Umbilical cord (tissue), 1 donor: ENCODE measurements at regions not wholly inside any gene's neighbourhood (a gene's known extent, or its start where the extent isn't known, plus 50 kb on each side); places are given as distances from the start of the nearest gene placed in this dataset.
A peak's percentile ranks its signal among the peaks of the same experiment; 100 is the strongest.

Source experiments
- DNase-seq: peaks from one replicate; pipeline ENCODE4 v3.0.0-alpha.2; 2015; ENCODE audit warnings: low spot score

DNA sequence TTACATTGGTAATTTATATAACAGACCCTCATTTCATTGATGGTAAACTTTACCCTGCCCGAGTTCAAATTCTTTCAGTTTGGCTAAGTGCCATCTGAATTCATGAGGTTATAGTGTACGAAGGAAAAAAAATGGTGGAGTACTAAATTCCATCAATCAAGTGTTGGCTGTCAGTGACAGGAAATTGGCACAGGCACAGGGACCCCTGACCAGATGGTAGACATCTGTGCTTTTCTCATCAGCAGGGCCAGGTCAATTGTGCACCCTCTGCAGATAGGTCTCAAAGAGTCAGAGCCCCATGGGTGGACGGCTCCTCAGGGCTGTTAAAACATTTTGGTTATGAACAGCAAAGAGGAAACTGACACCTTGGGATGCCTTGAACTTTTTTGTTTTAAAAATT lies 439.2 kb downstream of the SETBP1 start:
- DNase-seq = no peak

DNA sequence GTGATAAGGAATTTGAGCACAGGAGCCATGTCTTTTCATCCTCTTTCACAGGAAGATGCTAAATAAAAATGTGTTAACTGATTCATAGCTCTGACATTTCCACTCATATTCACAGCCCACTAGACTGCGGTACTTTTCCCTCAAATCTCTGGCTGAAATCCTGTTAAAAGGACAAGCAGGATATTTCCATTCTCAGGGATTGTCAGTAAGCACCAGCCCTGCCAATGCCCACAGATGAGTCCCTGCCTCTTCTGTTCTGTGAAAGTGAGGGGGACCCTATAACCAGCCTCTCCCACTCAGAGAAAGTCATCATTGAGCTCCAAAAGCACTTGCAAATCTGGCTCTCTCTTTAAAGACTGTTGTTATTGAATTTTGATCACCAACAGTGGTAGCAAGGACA lies 440.5 kb downstream of the SETBP1 start:
- no peak for DNase-seq

DNA sequence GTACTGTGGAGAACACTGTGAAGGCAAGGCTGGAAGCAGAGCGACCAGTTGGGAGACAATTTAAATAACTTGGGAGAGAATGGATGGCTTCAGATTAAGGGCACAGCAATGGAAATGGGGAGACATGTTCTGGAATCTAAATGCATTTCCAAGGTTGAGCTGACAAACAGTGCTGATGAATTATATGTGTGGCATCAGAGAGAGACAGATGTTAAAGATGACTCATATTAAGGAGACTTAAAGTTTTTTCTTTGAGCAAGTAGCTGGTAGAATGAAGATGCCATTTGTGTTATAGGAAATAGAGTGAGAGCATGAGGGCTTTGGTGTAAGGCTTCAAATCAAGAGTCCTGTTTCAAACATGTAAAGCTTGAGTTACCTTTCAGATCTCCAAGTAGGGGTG lies 441.8 kb downstream of the SETBP1 start:
- DNase-seq = no peak

DNA sequence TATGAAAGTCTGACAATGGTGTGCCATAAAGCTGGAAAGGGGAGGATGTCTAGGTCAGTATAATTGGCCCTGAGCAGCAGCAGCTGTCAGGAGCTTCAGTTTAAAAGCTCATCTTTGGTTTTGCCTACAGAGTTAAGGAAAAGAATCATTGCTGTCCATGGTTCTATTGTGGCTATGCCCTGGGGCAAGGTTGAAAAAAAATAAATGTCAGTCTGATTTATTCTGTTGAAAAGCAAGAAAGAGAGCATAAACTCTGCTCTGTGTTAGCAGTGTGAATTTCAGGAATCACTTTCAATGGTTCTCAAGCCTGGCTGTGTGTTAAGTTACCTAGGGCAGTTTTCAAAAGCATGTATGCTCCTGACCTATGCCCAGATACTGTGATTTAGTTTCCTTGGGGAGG lies 446.7 kb downstream of the SETBP1 start:
- peak; percentile 18 for DNase-seq

DNA sequence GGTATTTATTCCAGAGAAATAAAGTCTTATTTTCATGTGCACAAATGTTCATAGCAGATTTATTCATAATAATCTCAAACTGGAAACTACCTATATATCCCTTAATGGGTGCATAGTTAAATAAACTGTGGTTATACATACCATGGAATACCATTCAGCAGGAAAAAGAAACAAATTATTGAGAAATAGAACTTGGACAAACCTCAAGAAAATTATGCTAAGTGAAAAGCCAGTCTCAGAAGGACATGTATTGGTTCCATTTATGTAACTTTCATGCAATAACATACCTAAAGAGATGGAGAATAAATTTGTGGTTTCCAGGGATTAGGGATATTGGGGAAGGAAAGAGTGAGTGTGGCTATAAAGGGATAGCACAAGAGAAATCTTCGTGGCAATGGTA lies 452.6 kb downstream of the SETBP1 start:
- DNase-seq = no peak

DNA sequence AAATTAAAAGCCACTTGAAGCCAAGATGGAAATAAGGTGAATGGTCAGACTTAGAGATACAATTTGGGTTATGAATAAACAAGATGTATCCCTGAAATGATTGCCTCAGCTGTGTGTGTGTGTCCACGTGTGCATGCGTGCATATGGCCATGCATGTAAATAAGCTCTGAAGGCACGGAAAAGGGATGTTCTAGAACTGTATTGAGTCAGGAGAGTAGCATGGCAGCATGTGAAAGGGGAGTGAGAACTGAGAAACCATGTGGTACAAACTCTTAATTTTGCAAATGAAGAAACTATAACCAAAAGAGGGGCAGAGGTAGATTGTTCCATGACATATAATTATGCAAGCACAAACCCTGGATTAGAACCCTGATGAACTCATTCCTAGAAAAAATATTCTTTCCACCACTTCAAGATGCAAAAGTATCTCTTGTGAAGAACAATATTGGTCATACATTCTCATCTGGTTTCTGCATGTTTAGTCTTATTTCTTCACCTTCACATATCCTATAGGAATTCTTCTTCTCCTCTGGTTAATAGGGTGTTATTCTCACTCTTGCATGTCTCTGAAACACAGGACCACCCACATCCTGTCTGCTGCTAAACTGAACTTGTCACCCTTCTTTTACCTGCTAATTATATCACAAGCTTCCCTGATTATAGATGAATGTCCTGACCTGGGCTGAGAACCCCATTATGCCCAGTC lies 455.8 kb downstream of the SETBP1 start:
- DNase-seq = no peak

DNA sequence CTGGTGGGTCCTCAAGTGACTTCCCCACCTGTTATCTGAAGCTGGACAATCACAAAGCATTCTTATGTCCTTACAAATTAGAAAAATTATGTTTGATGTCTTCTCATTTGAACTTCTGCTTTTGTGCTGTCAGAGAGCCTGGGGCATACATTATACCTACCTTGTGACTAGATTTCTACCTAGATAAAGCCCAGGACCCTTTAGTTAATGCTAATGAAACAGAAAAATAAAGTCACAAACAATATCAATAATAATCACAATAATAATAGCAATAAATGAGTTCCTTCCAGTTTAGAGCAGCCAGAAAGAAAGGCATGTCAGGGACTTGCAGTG lies 456.4 kb downstream of the SETBP1 start:
- no peak for DNase-seq

DNA sequence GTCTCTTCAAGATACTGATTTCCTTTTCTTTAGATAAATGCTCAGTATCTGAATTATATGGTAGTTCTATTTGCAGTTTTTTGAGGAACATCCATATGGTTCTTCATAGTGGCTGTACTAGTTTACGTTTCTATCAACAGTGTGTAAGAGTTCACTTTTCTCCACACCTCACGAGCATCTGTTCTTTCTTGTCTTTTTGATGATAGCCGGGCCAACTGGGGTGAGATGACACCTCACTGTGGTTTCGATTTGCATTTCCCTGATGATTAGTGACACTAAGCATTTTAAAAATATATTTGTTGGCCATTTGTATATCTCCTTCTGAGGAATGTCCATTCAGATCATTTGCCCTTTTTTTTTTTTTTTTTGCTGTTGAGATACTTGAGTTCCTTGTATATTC lies 458.8 kb downstream of the SETBP1 start:
- DNase-seq = no peak

DNA sequence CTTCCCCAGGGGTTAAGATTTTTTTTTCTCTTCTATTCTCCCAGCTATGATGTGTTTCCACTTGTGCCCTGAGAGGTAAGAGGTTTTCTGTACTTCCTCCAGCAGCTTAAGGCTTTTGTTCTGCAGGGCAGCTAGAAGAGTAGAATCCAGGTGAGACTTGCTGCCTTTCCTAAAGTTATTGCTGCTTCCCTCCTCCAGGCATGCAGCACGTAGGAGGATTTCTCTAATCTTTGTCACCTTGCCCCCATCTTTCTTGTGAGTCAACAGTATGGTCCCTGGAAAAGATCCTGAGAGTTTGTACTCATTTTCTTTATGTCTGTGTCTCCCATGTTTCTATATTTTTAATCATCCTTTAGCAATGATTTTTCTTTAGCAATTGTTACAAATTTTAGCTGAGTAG lies 462.2 kb downstream of the SETBP1 start:
- DNase-seq = no peak

DNA sequence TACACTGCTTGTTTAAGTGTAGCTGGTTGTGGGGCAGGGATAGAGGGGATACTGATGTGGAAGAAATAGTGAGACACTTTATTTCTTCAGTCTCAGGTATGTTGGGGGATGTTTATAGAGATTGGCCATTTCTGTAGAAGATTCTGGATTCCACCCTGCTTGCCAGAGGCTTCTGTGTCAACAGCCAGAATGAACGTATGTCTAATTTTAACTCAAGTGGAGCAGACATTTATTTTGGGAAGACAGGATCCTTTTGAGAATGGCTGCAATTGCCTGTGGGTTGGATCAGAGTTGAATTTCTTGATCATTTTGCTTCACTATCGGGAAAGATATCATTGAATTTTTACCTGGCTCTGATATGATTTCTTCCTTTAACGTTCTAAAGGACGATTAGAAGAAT lies 465.6 kb upstream of the SLC14A2 start:
- DNase-seq = no peak

DNA sequence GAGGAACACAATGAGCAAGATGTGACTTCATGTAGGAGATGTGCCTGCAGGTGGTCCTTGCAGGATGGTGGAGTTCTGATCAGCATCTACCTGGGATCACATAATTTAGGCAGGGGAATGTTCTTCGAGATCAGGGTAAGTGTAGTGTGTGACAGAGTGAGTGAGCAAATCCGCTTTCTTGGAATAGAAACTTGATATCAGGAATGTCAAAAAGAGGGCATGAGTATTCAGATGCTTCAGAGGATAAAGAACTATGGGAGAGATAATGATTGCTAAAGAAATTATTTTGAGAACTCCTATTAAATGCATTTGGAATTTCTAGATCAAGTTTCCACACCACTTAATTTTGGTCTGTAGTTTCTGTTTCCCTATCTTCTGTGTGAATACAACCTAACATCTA lies 463.6 kb upstream of the SLC14A2 start:
- DNase-seq = no peak

DNA sequence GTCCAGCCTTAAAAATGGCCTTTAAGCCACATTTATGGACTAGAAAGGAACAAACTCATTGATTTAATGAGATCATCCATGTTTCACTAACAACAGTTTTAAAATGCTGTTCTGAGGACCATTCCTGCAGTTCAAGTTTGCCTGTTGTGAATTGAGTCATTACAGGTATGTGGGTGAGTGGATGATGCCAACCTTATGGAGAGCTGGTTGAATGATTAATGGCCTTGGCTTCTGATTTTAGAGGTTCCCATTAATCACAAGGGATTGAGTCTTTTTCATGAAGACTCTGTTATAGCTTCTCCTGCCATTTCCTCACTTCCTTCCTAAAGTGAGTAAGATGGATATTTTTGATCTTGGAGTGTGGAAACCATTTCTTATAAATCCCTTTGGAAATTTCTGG lies 459.8 kb upstream of the SLC14A2 start:
- DNase-seq = no peak

DNA sequence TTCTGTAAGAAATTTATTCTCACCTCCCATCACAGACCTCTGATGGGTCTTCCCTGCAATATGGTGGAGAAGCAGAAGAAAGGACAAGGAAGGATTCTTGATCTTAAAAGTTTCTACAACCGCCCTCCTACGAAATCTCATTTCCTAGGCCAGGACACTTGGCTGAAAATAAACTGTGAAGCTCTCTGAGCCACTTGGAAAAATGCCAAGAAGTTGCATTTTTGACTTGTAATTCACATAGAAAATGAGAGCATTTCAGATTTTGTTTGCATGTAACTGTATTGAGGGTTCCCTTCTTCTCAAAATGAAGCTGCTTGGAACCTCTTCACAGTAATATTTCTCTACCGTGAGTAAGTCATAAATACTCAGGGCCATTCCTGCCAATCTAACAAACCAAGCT lies 458.3 kb upstream of the SLC14A2 start:
- DNase-seq = peak; percentile 7

DNA sequence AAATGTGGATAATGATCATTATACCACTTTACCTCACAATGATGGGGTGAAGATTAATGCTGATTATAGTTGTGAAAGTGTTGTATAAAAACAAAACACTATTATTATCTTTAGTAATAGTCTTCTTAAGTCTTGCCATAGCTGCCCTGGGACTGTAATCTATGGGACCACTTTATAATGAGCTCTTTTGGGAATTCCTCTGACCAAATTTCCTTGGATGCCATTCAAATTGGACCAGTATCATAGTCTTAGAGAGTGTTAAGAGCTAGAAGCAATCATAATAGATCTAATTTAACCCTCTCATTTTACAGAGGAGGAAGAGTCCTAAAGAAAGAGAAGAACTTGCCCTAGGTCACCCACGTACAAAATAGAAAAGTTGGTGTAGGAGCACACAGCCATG lies 457.7 kb upstream of the SLC14A2 start:
- DNase-seq = no peak

DNA sequence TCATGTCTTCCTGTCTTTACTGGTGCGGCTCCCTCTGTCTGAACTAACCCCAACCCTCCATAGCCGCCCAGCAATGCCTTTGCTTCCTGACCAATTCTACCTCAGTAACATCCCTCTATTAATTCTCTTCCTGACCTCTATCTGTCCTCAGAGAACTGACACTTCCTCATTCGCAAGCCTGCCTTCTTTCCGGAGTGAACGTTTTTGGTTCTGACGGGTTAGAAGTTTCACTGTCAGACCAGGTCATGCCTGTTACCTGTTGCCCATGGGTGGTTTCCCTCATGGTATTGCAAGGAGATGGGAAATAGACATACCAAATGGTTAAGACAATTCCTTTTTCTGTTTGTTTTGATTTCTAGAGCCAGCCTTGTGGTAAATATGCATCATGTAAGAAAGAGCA lies 453.4 kb upstream of the SLC14A2 start:
- no peak for DNase-seq

DNA sequence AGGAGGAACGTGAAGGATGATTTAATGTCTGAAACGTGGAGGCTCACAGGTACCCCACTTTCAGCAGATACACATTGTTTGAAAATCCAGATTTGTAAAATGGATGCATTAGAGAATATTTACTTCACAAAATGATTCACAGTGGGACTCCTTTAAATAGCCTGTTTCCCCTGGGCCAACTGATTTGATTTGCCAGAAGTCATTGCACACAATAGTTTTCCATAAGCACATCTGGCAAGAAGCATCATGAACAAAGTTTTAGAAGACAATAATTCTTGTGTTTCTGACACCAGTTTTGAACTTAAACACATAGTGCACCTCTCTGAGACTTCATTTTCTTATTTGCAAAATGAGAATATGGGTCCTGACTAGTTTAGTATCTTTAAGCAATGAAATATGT lies 451.4 kb upstream of the SLC14A2 start:
- no peak for DNase-seq

DNA sequence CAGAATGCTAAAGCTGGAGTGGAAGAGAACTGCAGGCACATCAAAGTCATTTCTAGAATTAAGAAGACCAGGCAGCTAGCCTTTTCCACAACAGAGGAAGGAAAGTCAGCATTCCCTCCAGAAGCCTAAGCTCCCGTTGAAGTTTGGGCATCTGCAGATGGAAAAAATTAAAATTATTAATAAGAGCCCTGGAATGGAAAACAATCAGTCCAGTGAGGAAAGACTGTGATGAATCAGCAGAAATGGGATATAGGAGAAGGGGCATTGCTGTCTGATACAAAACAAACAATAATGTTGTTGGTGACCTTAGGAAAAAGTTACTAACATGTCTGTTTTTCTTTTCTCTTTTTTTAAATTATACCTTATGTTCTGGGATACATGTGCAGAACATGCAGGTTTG lies 450.7 kb upstream of the SLC14A2 start:
- no peak for DNase-seq

DNA sequence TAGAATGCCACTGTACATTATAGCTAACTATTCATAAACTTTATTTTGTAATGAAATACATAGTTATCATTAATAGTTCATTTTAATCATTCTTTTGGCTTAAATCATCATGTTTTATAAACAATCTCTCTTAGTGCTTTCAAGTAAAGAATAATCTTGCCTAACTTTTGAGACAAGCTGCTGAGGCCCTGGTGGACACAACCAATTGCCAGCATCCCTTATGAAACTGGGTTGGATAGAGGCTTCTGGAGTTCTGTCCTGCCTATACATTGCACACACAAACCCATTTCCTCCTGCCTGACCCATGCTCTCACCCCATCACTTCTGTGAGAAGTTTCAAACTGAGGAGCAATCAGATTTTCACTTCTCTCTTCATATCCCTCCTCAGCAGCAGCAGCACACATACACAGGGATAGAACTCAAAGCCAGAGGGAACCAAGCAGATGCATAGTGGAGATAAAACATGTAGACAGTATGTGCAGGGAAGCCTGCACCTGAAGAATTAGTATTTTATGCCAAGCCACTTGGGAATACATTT lies 450.0 kb upstream of the SLC14A2 start:
- no peak for DNase-seq

DNA sequence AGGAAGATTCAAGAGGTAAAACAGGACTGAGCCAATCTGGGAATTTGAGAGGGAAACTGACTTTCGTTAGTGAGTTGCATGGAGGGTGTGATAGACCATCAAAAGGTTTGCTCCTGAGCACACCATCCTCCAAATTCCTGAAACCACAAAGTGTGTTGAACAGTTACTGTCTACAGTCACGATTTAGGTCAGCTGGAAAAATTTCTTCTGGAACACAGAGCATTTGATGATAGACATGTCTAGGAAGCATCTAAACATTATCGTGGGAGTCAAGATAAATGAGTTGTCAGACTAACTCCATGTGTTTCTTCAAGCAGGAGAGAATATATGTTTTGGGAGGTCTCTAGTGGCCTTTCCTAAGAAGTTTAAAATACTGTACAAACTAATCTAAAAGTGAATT lies 449.4 kb upstream of the SLC14A2 start:
- DNase-seq = no peak

DNA sequence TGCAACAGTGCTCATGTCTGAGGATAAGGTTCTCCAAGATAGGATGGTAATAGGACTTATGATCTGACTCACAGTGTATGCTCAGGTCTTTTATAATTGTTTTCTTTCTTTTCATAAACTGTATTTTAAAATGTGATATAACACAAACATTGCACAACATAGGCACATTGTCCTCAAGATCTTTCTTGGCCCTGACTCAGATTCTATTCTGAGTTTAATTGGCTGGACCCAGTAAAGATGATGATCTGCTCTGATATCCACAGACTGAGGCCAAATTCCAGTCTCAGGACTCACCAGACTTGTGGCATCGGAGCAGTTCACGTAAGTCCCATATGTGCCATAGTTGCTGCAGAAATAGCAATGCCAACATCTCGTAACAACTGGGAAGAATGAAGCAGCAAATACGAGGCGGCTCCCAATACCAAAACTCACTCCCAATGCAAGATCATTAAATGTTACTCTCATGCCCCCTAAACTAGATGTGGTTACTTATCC lies 448.9 kb upstream of the SLC14A2 start:
- DNase-seq = no peak

DNA sequence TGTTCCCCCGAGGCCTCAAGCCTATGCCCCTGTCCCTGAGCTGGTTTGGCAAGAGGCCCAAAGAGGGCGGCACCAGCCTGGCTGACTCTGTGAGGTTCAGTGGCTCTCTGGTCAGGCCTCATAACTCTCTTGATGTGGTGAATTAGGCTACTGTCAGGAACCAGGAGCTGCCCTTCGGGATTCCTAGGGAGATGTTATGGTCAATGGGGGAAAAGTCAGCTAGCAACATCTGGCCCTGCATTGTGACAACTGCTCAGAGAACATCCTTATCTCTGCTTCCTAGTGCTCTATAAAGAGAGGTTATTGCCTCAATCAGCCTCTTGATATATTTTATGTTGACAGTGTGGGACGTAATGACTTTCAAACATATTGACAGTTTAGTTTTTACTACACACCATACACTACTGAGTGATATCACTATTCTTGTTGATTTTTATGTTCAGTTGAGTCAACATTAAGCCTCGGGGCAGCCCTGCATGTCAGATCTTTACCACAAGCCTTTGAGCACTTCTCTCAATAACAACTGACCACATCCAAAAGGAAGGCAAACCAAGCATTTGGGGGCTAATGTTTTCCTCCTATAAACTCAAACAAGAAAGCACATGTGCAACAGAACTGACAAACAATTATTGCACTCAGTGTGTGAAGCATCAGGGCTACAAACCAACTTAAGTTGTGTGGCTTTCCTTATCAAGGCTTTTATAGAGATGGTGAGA lies 448.3 kb upstream of the SLC14A2 start:
- DNase-seq = no peak

DNA sequence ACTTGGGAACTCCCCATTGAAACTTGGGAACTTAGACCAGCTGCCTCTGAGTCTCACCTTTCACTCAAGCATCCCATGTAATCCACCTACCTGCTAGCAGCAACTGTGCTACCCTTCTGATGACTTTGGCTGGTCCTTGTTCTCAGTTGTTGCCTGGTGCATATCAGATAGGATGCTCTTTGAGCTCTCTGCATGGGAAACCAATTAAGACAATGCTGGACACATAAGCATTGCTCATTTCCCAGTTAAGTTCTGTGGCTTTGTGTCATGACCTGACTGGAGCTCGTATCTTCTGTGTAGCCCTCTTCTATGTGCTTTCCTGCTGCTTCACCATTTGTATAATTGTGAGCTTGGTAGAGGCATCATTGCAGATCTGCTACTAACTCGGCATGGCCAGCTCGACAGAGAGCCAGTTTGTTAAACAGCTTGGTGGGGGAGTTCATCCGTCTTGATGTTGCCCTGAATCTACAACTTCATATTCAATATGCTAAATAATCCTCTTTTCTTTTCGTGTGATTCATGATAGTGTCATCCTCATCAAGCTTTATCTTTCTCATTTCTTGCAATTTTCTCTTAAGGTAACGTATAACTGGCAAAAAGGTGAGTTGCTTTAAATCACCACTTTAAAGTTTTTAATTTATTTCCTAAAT lies 447.5 kb upstream of the SLC14A2 start:
- DNase-seq = no peak
